Smooth muscle cell (in vitro differentiated cells): ENCODE measurements at regions not wholly inside any gene's neighbourhood (a gene's known extent, or its start where the extent isn't known, plus 50 kb on each side); places are given as distances from the start of the nearest gene placed in this dataset.
"Not testable (repeated sequence)": the region's sequence is repeated elsewhere in the genome, so short reads cannot be mapped to it uniquely, and the experiment has no call there.

ENCODE experiments used
- DNase-seq: peaks from one replicate; lab custom pipeline; 2025; ENCODE audit not compliant: unreplicated experiment; lab: John Stamatoyannopoulos, UW
- H2AFZ ChIP-seq: fragments of 200-600 bp; sonication (generic); 2 replicates; pipeline ENCODE4 v1.6.0; 2016; ENCODE audit warnings: antibody characterized with exemption, low read depth, mild to moderate bottlenecking
- H3F3A ChIP-seq: fragments of 200-600 bp; sonication (generic); 2 replicates; pipeline ENCODE4 v1.6.0; 2017; ENCODE audit warnings: antibody characterized with exemption, low read depth
- H3K27ac ChIP-seq: fragments of 200-600 bp; sonication (generic); 2 replicates; pipeline ENCODE4 v1.5.1; 2016; ENCODE audit warnings: low read depth, mild to moderate bottlenecking
- H3K27me3 ChIP-seq: fragments of 200-600 bp; sonication (generic); 2 replicates; pipeline ENCODE4 v1.6.1; 2016; ENCODE audit warnings: low read depth, mild to moderate bottlenecking
- H3K36me3 ChIP-seq: fragments of 200-600 bp; sonication (generic); 2 replicates; pipeline ENCODE4 v1.5.1; 2016; ENCODE audit warnings: low read depth
- H3K4me1 ChIP-seq: fragments of 200-600 bp; sonication (generic); 2 replicates; pipeline ENCODE4 v1.5.1; 2016; ENCODE audit warnings: low read depth
- H3K4me2 ChIP-seq: fragments of 200-600 bp; sonication (generic); 2 replicates; pipeline ENCODE4 v1.6.0; 2016; ENCODE audit warnings: mild to moderate bottlenecking
- H3K4me3 ChIP-seq: fragments of 200-600 bp; sonication (generic); 2 replicates; pipeline ENCODE4 v1.5.1; 2016; ENCODE audit warnings: mild to moderate bottlenecking
- H3K79me2 ChIP-seq: fragments of 200-600 bp; sonication (generic); 2 replicates; pipeline ENCODE4 v1.6.0; 2016; ENCODE audit warnings: low read depth, mild to moderate bottlenecking
- H3K9ac ChIP-seq: fragments of 200-600 bp; sonication (generic); 2 replicates; pipeline ENCODE4 v1.6.0; 2016; ENCODE audit warnings: low read depth
- H3K9me3 ChIP-seq: fragments of 200-600 bp; sonication (generic); replicated peaks from 2 replicates; pipeline ENCODE4 v1.5.1; 2016; ENCODE audit warnings: low read depth
- H4K20me1 ChIP-seq: fragments of 200-600 bp; sonication (generic); 2 replicates; pipeline ENCODE4 v1.6.0; 2016; ENCODE audit warnings: low read depth
- WGBS: methylation state at CpG from one replicate; pipeline ENCODE4 v1.1.7; 2016; ENCODE audit warnings: low lambda C conversion rate; 5-methylcytosine and 5-hydroxymethylcytosine counted together
- TF ChIP-seq, protein P1 (sequence below): fragments of 200-600 bp; sonication (generic); IDR thresholded peaks from 2 replicates; pipeline ENCODE4 v1.5.1; 2017; ENCODE audit warnings: borderline replicate concordance, mild to moderate bottlenecking, antibody characterized with exemption; ENCODE audit not compliant: insufficient read depth, poor library complexity, severe bottlenecking

DNA sequence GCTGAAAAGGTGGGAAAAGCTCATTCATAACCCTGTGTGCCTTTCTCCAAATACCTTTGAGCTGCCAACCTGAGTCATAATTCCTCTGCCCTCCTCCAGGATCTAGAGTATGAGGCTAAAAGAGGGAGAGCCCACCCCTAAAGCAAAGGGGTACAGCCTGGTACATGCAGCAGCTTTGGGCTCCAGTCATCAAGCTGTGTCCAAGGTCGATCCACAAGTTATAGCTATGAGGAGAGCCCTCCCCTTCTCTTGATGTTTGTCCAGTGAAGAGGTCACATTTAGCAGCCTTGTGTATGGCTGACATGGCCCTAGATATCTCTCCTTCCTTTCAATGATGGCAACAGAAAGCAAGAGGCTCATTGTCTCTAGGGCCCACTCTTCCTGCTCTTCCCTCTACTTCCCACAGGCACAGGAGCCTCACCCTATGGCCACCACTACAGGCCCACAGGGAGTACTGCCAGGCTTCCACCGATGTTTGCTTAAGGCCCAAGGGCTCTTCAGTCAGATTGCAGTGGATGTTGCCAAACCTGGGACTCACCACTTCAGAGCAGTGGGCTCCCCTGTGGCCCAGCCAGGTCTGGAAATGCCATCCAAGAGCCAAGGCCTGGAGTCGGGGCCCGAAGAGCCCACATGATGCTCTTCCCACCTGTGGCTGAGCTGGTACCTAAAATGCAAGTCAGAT, 176.8 kb downstream of the CD83 start:
- Histone ChIP-seq H4K20me1 (no peaks in the 10 kb centered on the region), H3K9me3 (no peaks in the 10 kb centered on the region), H2AFZ (no peak overlapping the region), H3K4me3 (no peak overlapping the region), H3F3A (no peaks in the 10 kb centered on the region), H3K9ac (no peak overlapping the region), H3K27ac (no peak overlapping the region), H3K4me2 (no peak overlapping the region), H3K79me2 (no peaks in the 10 kb centered on the region), H3K27me3 (no peaks in the 10 kb centered on the region), H3K4me1 (no peaks in the 10 kb centered on the region), H3K36me3 (no peaks in the 10 kb centered on the region)
- WGBS, result 96% methylated on average over 4 of the region's 4 CpGs
- DNase-seq, result no peak
- TF ChIP-seq, protein P1, sequence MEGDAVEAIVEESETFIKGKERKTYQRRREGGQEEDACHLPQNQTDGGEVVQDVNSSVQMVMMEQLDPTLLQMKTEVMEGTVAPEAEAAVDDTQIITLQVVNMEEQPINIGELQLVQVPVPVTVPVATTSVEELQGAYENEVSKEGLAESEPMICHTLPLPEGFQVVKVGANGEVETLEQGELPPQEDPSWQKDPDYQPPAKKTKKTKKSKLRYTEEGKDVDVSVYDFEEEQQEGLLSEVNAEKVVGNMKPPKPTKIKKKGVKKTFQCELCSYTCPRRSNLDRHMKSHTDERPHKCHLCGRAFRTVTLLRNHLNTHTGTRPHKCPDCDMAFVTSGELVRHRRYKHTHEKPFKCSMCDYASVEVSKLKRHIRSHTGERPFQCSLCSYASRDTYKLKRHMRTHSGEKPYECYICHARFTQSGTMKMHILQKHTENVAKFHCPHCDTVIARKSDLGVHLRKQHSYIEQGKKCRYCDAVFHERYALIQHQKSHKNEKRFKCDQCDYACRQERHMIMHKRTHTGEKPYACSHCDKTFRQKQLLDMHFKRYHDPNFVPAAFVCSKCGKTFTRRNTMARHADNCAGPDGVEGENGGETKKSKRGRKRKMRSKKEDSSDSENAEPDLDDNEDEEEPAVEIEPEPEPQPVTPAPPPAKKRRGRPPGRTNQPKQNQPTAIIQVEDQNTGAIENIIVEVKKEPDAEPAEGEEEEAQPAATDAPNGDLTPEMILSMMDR, result no peak

DNA sequence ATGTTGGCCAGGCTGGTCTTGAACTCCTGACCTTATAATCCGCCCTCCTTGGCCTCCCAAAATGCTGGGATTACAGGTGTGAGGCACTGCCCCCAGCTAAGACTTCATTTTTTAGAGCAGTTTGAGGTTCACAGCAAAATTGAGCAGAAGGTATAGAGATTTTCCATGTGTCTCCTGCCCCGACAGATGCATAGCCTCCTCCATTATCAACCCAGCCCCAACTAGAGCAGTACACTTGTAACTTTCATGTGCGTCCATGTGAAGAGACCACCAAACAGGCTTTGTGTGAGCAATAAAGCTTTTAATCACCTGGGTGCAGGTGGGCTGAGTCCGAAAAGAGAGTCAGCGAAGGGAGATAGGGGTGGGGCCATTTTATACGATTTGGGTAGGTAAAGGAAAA, 179.1 kb downstream of the CD83 start:
- H3K36me3 ChIP-seq, H3K79me2 ChIP-seq, H3K27me3 ChIP-seq, H3K9ac ChIP-seq, DNase-seq, H4K20me1 ChIP-seq, H3K9me3 ChIP-seq, H3K4me2 ChIP-seq, H3K4me1 ChIP-seq, H3K27ac ChIP-seq, H3F3A ChIP-seq, H3K4me3 ChIP-seq, H2AFZ ChIP-seq: not testable (repeated sequence)
- 70% methylated on average over 6 of the region's 6 CpGs for WGBS

DNA sequence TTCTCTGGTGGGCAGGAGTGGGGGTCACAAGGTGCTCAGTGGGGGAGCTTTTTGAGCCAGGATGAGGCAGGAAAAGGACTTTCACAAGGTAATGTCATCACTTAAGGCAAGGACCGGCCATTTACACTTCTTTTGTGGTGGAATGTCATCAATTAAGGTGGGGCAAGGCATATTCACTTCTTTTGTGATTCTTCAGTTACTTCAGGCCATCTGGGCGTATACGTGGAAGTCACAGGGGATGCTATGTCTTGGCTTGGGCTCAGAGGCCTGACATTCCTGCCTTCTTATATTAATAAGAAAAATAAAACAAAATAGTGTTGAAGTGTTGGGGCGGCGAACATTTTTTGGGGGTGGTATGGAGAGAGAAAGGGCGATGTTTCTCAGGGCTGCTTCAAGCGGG, 179.5 kb downstream of the CD83 start:
- not testable (repeated sequence) for H3K36me3 ChIP-seq, H3K9me3 ChIP-seq, H3K27ac ChIP-seq, H3F3A ChIP-seq, H3K4me3 ChIP-seq, H3K9ac ChIP-seq, DNase-seq, H4K20me1 ChIP-seq, H3K4me2 ChIP-seq, H3K79me2 ChIP-seq, H2AFZ ChIP-seq, H3K4me1 ChIP-seq
- peaks cover 11% of the 10 kb centered on the region for H3K27me3 ChIP-seq
- 86% methylated on average over 7 of the region's 7 CpGs for WGBS

DNA sequence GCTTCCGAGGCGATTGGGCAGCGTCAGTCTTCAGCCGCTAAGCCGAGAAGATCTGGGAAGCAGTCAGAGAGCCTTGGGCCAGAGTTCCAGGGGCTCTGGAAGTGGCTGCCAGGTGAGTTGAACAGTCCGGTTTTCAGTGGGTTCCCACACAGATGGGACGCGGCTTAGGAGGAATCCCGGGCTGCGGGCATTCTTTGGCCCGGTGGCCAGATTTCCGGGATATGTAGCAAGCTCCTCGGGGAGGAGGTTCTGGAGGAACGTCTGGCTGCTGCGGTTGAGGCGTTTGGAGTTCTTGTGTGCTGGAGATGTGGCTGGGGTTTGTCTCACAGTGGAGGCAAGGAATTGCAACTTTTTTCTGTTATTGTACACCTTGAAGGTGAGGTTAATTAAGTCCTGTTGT, 182.6 kb downstream of the CD83 start:
- not testable (repeated sequence) for H3K4me2 ChIP-seq, H3K9me3 ChIP-seq, H3K4me1 ChIP-seq, H2AFZ ChIP-seq, H3K79me2 ChIP-seq, DNase-seq, H3K4me3 ChIP-seq, H3F3A ChIP-seq, H3K36me3 ChIP-seq, H3K9ac ChIP-seq, H3K27ac ChIP-seq, H4K20me1 ChIP-seq
- H3K27me3 ChIP-seq, result peaks cover 20% of the 10 kb centered on the region
- 30% methylated on average over 16 of the region's 16 CpGs for WGBS

DNA sequence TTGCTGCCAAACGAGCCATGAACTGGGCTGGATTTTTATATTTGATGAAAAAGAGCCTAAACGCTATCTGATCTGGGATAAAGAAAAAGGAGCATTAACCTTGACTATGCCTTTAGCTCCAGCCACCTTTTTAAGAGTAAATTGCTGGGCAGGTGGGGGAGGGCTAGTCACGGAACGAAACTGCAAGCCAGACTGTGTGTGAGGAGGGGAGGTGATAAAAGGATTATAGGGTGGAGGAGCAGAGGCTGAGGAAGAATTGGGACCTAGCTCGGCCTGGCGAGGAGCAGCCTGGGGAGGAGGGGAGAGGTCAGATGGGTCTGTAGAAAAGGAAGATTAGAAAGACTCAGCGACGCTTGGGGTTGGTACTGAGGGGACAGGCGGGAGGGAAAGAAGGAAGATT, 183.1 kb downstream of the CD83 start:
- WGBS, result 34% methylated on average over 6 of the region's 9 CpGs
- DNase-seq, H3K9me3 ChIP-seq: not testable (repeated sequence)

DNA sequence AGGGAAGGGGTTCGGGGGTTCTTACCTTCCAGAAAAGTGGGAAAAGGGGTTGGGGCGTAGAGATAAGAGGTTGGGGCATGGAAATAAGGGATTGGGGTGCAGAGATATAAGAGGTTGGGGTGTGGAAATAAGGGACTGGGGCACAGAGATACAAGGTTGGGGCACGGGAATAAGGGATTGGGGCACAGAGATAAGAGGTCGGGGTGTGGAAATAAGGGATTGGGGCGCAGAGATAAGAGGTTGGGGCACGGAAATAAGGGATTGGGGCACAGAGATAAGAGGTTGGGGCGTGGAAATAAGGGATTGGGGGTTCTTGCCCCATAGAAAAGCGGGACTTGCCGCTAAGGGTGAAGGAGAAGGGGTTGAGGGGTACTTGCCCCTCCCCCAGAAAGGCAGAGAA, 183.9 kb downstream of the CD83 start:
- not testable (repeated sequence) for H3K27ac ChIP-seq, H3K4me1 ChIP-seq, DNase-seq, H2AFZ ChIP-seq, H4K20me1 ChIP-seq, H3K79me2 ChIP-seq, H3F3A ChIP-seq, H3K4me2 ChIP-seq, H3K9ac ChIP-seq, H3K9me3 ChIP-seq, H3K36me3 ChIP-seq, H3K4me3 ChIP-seq
- whole genome bisulfite sequencing, result 48% methylated on average over 9 of the region's 9 CpGs
- peaks cover 20% of the 10 kb centered on the region for H3K27me3 ChIP-seq

More for the DNA sequence above, 183.1 kb downstream of the CD83 start:
- H3K9ac ChIP-seq, H3K27ac ChIP-seq, H3K4me2 ChIP-seq, H4K20me1 ChIP-seq, H3K4me3 ChIP-seq, H3K4me1 ChIP-seq, H3F3A ChIP-seq, H3K36me3 ChIP-seq, H2AFZ ChIP-seq, H3K79me2 ChIP-seq: not testable (repeated sequence)
- peaks cover 20% of the 10 kb centered on the region for H3K27me3 ChIP-seq
